Stimulated activated CD4-positive, alpha-beta T cell treated with anti-CD3 and anti-CD28 coated beads, Interleukin-4, amount 100 ng/mL, for 4 hours (primary cell): ENCODE measurements at regions not wholly inside any gene's neighbourhood (a gene's known extent, or its start where the extent isn't known, plus 50 kb on each side); places are given as distances from the start of the nearest gene placed in this dataset.

Experiments
- DNase-seq, 2 experiments: peaks; one replicate each; pipeline ENCODE4 v3.0.0-alpha.2; 2020

- DNase-seq: no peak
These were observed 154.9 kb downstream of the KIF26A start for GRCh38 chr14:104293231-104293841.

GRCh38 chr14:104293851-104294627 lies 155.7 kb downstream of the KIF26A start:
- DNase-seq: no peak

- DNase-seq: no peak
These were observed 156.2 kb downstream of the KIF26A start for GRCh38 chr14:104294628-104294982.

GRCh38 chr14:104294983-104295680 lies 156.7 kb downstream of the KIF26A start:
- DNase-seq: no peak

- no peak for DNase-seq
These were observed 157.4 kb downstream of the KIF26A start for GRCh38 chr14:104295681-104296387.

- DNase-seq: no peak
These were observed 158.3 kb downstream of the KIF26A start for GRCh38 chr14:104296388-104297312.

GRCh38 chr14:104297313-104297704 lies 158.9 kb downstream of the KIF26A start:
- DNase-seq: no peak

GRCh38 chr14:104297721-104298401 lies 159.5 kb downstream of the KIF26A start:
- DNase-seq: no peak

GRCh38 chr14:104298458-104298857 lies 160.1 kb downstream of the KIF26A start:
- no peak for DNase-seq

GRCh38 chr14:104299993-104300761 lies 161.8 kb downstream of the KIF26A start:
- DNase-seq: no peak

GRCh38 chr14:104301731-104302460 lies 163.5 kb downstream of the KIF26A start:
- DNase-seq: no peak

- no peak for DNase-seq
These were observed 164.5 kb downstream of the KIF26A start for GRCh38 chr14:104302794-104303405.

GRCh38 chr14:104303705-104304425 lies 165.5 kb downstream of the KIF26A start:
- DNase-seq: no peak

- no peak for DNase-seq
These were observed 166.3 kb downstream of the KIF26A start for GRCh38 chr14:104304451-104305351.

- DNase-seq: no peak
These were observed 167.4 kb downstream of the KIF26A start for GRCh38 chr14:104305511-104306449.

GRCh38 chr14:104306450-104307040 lies 168.2 kb downstream of the KIF26A start:
- no peak for DNase-seq
